GM23248 (cell line): ENCODE measurements at regions not wholly inside any gene's neighbourhood (a gene's known extent, or its start where the extent isn't known, plus 50 kb on each side); places are given as distances from the start of the nearest gene placed in this dataset.

Experiments
- EZH2 ChIP-seq: fragments of 200-600 bp; sonication (generic); IDR thresholded peaks from 2 replicates; pipeline ENCODE4 v1.6.1; 2018; ENCODE audit warnings: antibody characterized with exemption, mild to moderate bottlenecking; ENCODE audit not compliant: insufficient read depth, poor library complexity, severe bottlenecking
- EZH2phosphoT487 ChIP-seq: fragments of 200-600 bp; sonication (generic); IDR thresholded peaks from 2 replicates; pipeline ENCODE4 v1.6.1; 2018; ENCODE audit warnings: antibody characterized with exemption, moderate library complexity, mild to moderate bottlenecking, low read depth; ENCODE audit not compliant: insufficient read depth

DNA sequence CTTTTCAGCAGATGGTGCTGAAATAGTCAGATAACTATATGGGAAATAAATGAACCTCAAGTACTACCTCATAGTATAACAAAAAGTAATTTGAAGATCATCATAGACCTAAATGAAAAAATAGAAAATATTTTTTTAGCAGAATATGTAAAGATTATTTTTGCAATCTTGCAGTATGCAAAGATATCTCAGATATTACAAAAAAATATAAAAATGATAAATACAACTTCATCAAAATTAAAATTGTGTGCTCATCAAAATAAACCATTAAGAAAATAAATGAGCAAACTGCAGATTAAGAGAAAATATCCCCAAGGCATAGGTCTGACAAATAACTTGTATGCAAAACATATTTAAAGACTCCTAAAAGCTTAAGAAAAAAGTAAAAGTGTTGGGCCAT lies 83.4 kb upstream of the KCND2 start:
- TF ChIP-seq EZH2phosphoT487 (no peak), EZH2 (no peak)
